NB4 (cell line): ENCODE measurements at regions not wholly inside any gene's neighbourhood (a gene's known extent, or its start where the extent isn't known, plus 50 kb on each side); places are given as distances from the start of the nearest gene placed in this dataset.

Experiments
- CTCF ChIP-seq: IDR thresholded peaks from one replicate; pipeline ENCODE4 v1.5.1; 2012; ENCODE audit warnings: low read depth, low read length
- MAX ChIP-seq: IDR thresholded peaks from 2 replicates; pipeline ENCODE4 v1.6.1; 2011; ENCODE audit warnings: low read depth, low read length
- POLR2A ChIP-seq: IDR thresholded peaks from 2 replicates; pipeline ENCODE4 v1.6.1; 2011; ENCODE audit warnings: mild to moderate bottlenecking; ENCODE audit not compliant: insufficient read length; ENCODE audit errors: extremely low read depth

GRCh38 chr3:139292192-139292591 is 51.6 kb upstream of the MRPS22 start:
- TF ChIP-seq CTCF (no peak), POLR2A (no peak), MAX (no peak)
